ENCODE measurements at regions not wholly inside any gene's neighbourhood (a gene's known extent, or its start where the extent isn't known, plus 50 kb on each side); places are given as distances from the start of the nearest gene placed in this dataset.
A peak's percentile ranks its signal among the peaks of the same experiment; 100 is the strongest.

DNA sequence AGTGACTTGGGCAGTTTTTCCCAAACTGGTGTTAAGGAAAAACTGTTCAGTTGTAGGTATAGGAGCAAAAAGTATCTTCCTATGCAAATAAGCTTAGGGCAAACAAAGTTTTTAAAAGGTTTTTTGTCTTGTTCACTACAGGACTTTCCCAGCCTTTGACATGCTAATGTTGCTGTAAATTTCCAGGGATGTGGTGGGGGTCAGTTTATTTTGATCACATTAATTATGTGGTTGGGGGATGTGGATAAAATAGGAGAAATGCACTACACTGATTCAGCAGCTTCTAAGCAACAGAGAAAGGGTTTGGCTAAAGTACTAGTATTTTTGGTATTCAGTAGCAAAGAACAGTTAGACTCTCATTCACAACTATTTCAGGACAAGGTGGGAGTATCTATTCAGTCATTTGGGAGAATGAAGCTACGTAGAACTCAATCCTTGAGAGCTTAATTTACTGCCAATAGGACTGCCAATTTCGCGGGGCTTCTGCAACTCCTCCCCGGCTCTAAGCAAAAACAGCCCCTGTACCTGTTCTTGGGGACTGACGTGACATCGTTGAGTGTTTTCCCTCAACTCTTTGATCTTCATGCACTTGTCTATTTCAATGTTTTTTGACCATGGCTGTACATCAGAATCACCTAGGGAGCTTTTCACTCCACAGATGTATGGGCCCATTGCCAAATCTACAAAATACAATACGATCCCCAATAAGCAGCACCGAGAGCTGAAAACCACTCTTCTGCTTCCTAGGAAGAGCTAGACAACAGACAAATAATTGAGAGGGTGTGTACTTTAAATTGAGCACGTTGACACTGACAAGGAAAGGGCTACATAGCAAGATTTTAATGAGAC is 94.8 kb upstream of the NHSL1 start:
- Histone ChIP-seq H3K4me3 (no peak overlapping the region), H3K27ac (ENCODE audit: control insufficient read depth, insufficient read depth) (peak overlapping the region; percentile 93), H3K4me1 (ENCODE audit: control insufficient read depth, insufficient read depth, low read length) (peaks cover 7% of the 10 kb centered on the region; the same call in 1 of the 2 replicates), H3K36me3 (ENCODE audit: control insufficient read depth in 2 of 2, insufficient read depth in 2 of 2, low read length in 1 of 2) (no peaks in the 10 kb centered on the region), H3K9ac (ENCODE audit: control insufficient read depth, insufficient read depth, low read length) (no peak overlapping the region), H3K9me3 (replicated peaks; ENCODE audit: control insufficient read depth, insufficient read depth, low read length) (no peaks in the 10 kb centered on the region), H3K4me2 (ENCODE audit: control insufficient read depth, insufficient read depth) (no peak overlapping the region), H4K20me1 (ENCODE audit: control insufficient read depth, insufficient read depth) (no peaks in the 10 kb centered on the region), H3K79me2 (ENCODE audit: control insufficient read depth, insufficient read depth, low read length) (no peaks in the 10 kb centered on the region), H3K27me3 (replicated peaks in 1 of 2; ENCODE audit: control insufficient read depth in 2 of 2, insufficient read depth in 2 of 2, low read length in 1 of 2) (no peaks in the 10 kb centered on the region), H2AFZ (ENCODE audit: control insufficient read depth, low read depth, low read length) (no peak overlapping the region; the same call in 1 of the 2 replicates)
- intact Hi-C loops (cut with micrococcal nuclease; ENCODE audit: unreplicated experiment) = loop anchor here (1.0 to 2.0 kb wide), 2 partner anchors 47 to 60 kb away; no protein-coding TSS in a partner anchor
- ChIA-PET SMC1A (ENCODE audit: uncharacterized antibody, unreplicated experiment) (interaction anchor here (0.9 to 5.6 kb wide), 28 partner anchors 9 to 472 kb away, joined by 3 to 24 read pairs (median 4); no protein-coding TSS in a partner anchor), CTCF (interaction anchor here (0.7 to 8.7 kb wide), 19 partner anchors 9 to 171 kb away, joined by 3 to 70 read pairs (median 4); no protein-coding TSS in a partner anchor), POLR2A (interaction anchor here (0.7 to 1.9 kb wide), 9 partner anchors 17 to 179 kb away, joined by 3 to 12 read pairs (median 4); partner anchors contain the start of gene CCDC28A), RAD21 (ENCODE audit: unreplicated experiment) (interaction anchor here (0.7 to 4.0 kb wide), 17 partner anchors 9 to 190 kb away, joined by 3 to 23 read pairs (median 4); partner anchors contain the start of genes CCDC28A and HEBP2)
- BruUV-seq (replicated peaks) = no TSS peak
- no peak for DNase-seq (ENCODE audit: low read depth, low spot score)
- WGBS (ENCODE audit: insufficient coverage, insufficient replicate concordance, low lambda C conversion rate, missing lambda C conversion rate) = 96% methylated on average over 9 of the region's 9 CpGs
- peak; percentile 66 for FAIRE-seq
- no peak for ATAC-seq
- in situ Hi-C loops (cut with MboI) = loop anchor here (10.0 kb wide), 1 partner anchor 761 kb away; no protein-coding TSS in a partner anchor
- TF ChIP-seq NRF1 (conservative IDR thresholded peaks at IDR 0.05; ENCODE audit: low read depth, low read length) (no peak), MTA2 (IDR thresholded peaks at IDR 0.05; ENCODE audit: low read depth) (no peak), ETV6 (conservative IDR thresholded peaks at IDR 0.05 in 1 of 2, IDR thresholded peaks at IDR 0.05 in 1 of 2; ENCODE audit: borderline replicate concordance in 1 of 2, low read depth in 1 of 2) (no peak), EED (IDR thresholded peaks at IDR 0.05; ENCODE audit: low read depth) (no peak), CBX5 (IDR thresholded peaks at IDR 0.05; ENCODE audit: low read depth) (no peak), CUX1 (IDR thresholded peaks at IDR 0.05; ENCODE audit: insufficient replicate concordance, low read depth, low read length) (no peak), BCL11A (IDR thresholded peaks at IDR 0.05; ENCODE audit: low read depth, low read length) (no peak), ZNF592 (IDR thresholded peaks at IDR 0.05) (no peak)
- TF ChIP-seq, protein P1, sequence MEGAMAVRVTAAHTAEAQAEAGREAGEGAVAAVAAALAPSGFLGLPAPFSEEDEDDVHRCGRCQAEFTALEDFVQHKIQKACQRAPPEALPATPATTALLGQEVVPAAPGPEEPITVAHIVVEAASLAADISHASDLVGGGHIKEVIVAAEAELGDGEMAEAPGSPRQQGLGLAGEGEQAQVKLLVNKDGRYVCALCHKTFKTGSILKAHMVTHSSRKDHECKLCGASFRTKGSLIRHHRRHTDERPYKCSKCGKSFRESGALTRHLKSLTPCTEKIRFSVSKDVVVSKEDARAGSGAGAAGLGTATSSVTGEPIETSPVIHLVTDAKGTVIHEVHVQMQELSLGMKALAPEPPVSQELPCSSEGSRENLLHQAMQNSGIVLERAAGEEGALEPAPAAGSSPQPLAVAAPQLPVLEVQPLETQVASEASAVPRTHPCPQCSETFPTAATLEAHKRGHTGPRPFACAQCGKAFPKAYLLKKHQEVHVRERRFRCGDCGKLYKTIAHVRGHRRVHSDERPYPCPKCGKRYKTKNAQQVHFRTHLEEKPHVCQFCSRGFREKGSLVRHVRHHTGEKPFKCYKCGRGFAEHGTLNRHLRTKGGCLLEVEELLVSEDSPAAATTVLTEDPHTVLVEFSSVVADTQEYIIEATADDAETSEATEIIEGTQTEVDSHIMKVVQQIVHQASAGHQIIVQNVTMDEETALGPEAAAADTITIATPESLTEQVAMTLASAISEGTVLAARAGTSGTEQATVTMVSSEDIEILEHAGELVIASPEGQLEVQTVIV (IDR thresholded peaks at IDR 0.05; ENCODE audit: borderline replicate concordance, partially characterized antibody) = no peak

Measured in GM12878 (cell line).